Thyroid gland (tissue), 4 donors: ENCODE measurements at regions not wholly inside any gene's neighbourhood (a gene's known extent, or its start where the extent isn't known, plus 50 kb on each side); places are given as distances from the start of the nearest gene placed in this dataset.
"Not testable (repeated sequence)": the region's sequence is repeated elsewhere in the genome, so short reads cannot be mapped to it uniquely, and the experiment has no call there.

Experiments
- DNase-seq, 2 donors: peaks; one replicate each; pipeline ENCODE4 v3.0.0-alpha.2; 2019
- H3K27ac ChIP-seq, 3 donors: fragments of 200-600 bp; sonication (generic); 1 replicate in 2 of 3; 2 replicates in 1 of 3; pipeline ENCODE4 v1.5.1; 2016 to 2019; ENCODE audit warnings: mild to moderate bottlenecking in 1 of 3, moderate library complexity in 1 of 3
- H3K27me3 ChIP-seq: fragments of 200-600 bp; sonication (generic); one replicate; pipeline ENCODE4 v1.5.1; 2019
- H3K36me3 ChIP-seq, 2 donors: fragments of 200-600 bp; sonication (generic); one replicate each; pipeline ENCODE4 v1.5.1; 2016 to 2019
- H3K4me1 ChIP-seq, 2 donors: fragments of 200-600 bp; sonication (generic); one replicate each; pipeline ENCODE4 v1.5.1; 2017 to 2019
- H3K4me3 ChIP-seq, 3 donors: fragments of 200-600 bp; sonication (generic); replicated peaks in 1 of 3; 1 replicate in 2 of 3; 2 replicates in 1 of 3; pipeline ENCODE4 v1.5.1; 2016; ENCODE audit warnings: mild to moderate bottlenecking in 1 of 3
- H3K9me3 ChIP-seq: fragments of 200-600 bp; sonication (generic); one replicate; pipeline ENCODE4 v1.5.1; 2017
- POLR2A ChIP-seq, 2 donors: fragments of 450-650 bp; IDR thresholded peaks; one replicate each; pipeline ENCODE4 v1.6.1; 2017; ENCODE audit warnings: antibody characterized with exemption in 2 of 2, mild to moderate bottlenecking in 2 of 2, moderate library complexity in 1 of 2
- WGBS, 2 donors: methylation state at CpG; one replicate each; pipeline ENCODE4 v1.1.5; 2017; 5-methylcytosine and 5-hydroxymethylcytosine counted together
- intact Hi-C: fragments of 100-400 bp; cut with DNase I; formaldehyde crosslinking; loops from one replicate; pipeline ENCODE4 v1.15.1; 2023
- TF ChIP-seq, protein P1 (sequence below), 6 experiments: fragments of 200-600 bp in 3 of 6; fragments of 450-650 bp in 3 of 6; sonication (generic) in 3 of 6; IDR thresholded peaks; one replicate each; pipeline ENCODE4 v1.5.1; 2016 to 2019; ENCODE audit warnings: antibody characterized with exemption in 6 of 6, mild to moderate bottlenecking in 2 of 6, inconsistent platforms in 1 of 6, moderate library complexity in 1 of 6

- WGBS, 2 donors = 17 to 22% methylated on average over 2 of the region's 2 CpGs
- Histone ChIP-seq H3K27ac (no peak overlapping the region), H3K4me1 (no peaks in the 10 kb centered on the region), H3K27me3 (no peaks in the 10 kb centered on the region), H3K36me3 (no peaks in the 10 kb centered on the region), H3K4me3 (no peak overlapping the region), H3K9me3 (no peaks in the 10 kb centered on the region)
- TF ChIP-seq POLR2A (IDR thresholded peaks at IDR 0.05) = no peak
- TF ChIP-seq, protein P1, sequence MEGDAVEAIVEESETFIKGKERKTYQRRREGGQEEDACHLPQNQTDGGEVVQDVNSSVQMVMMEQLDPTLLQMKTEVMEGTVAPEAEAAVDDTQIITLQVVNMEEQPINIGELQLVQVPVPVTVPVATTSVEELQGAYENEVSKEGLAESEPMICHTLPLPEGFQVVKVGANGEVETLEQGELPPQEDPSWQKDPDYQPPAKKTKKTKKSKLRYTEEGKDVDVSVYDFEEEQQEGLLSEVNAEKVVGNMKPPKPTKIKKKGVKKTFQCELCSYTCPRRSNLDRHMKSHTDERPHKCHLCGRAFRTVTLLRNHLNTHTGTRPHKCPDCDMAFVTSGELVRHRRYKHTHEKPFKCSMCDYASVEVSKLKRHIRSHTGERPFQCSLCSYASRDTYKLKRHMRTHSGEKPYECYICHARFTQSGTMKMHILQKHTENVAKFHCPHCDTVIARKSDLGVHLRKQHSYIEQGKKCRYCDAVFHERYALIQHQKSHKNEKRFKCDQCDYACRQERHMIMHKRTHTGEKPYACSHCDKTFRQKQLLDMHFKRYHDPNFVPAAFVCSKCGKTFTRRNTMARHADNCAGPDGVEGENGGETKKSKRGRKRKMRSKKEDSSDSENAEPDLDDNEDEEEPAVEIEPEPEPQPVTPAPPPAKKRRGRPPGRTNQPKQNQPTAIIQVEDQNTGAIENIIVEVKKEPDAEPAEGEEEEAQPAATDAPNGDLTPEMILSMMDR (IDR thresholded peaks at IDR 0.05) = no peak
- DNase-seq = no peak
- intact Hi-C loops = no loop called here
These were observed 641.3 kb upstream of the ZNF385D start for GRCh38 chr3:22392286-22392685.

GRCh38 chr3:22392859-22393258 lies 641.8 kb upstream of the ZNF385D start:
- Histone ChIP-seq H3K4me3 (no peak overlapping the region), H3K27me3 (no peaks in the 10 kb centered on the region), H3K4me1 (no peaks in the 10 kb centered on the region), H3K36me3 (no peaks in the 10 kb centered on the region), H3K27ac (no peak overlapping the region), H3K9me3 (no peaks in the 10 kb centered on the region)
- TF ChIP-seq, protein P1 (IDR thresholded peaks at IDR 0.05) = no peak
- TF ChIP-seq POLR2A (IDR thresholded peaks at IDR 0.05) = no peak
- intact Hi-C loops = no loop called here
- no peak for DNase-seq

DNA sequence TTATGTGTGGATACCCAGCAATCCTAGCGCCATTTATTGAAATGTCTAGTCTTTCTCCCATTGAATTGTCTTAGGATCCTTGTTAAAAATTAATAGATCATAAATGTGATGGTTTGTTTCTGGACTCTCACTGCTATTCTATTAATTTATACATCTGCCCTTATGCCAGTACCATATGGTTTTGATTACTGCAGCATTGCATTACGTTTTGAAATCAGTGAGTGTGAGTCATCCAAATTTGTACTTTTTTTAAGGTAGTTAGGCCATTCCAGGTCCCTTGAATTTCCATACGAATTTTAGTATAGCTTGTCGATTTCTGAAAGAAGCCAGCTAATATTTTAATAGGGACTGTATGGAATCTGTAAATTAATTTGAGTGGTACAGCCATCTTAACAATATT lies 648.6 kb upstream of the ZNF385D start:
- intact Hi-C loops = no loop called here
- TF ChIP-seq POLR2A (IDR thresholded peaks at IDR 0.05) = no peak
- TF ChIP-seq, protein P1 (IDR thresholded peaks at IDR 0.05) = no peak
- 73 to 75% methylated on average over 4 of the region's 4 CpGs for WGBS, 2 donors

DNA sequence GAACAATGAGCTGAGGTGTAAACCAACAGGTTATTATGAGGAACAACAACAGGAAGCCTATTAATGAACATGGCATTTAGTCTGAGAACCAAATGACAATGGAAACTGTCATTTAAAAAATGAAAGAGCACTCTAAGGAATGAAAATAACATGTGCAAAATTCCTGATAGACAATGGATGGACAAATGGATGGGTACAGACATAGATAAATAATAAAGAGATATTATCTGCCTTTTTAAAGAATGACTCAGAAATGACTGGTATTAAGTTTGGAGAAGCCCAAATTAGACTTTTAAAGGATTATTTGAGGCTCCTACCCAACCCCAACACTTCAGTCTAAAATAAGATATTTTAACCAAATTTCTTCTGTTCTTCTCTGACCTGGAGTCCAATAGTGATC lies 650.5 kb upstream of the ZNF385D start:
- H3K4me1 ChIP-seq = no peaks in the 10 kb centered on the region
- intact Hi-C loops = no loop called here
- H3K27me3 ChIP-seq = no peaks in the 10 kb centered on the region
- H3K36me3 ChIP-seq = no peaks in the 10 kb centered on the region
- TF ChIP-seq, protein P1 (IDR thresholded peaks at IDR 0.05) = no peak
- no peak for TF ChIP-seq POLR2A (IDR thresholded peaks at IDR 0.05)
- no peak overlapping the region for H3K4me3 ChIP-seq
- no peak overlapping the region for H3K27ac ChIP-seq
- no peak for DNase-seq
- no peaks in the 10 kb centered on the region for H3K9me3 ChIP-seq

More for the DNA sequence above, 648.6 kb upstream of the ZNF385D start:
- Histone ChIP-seq H3K4me1 (no peaks in the 10 kb centered on the region), H3K4me3 (no peak overlapping the region), H3K36me3 (no peaks in the 10 kb centered on the region), H3K9me3 (no peaks in the 10 kb centered on the region), H3K27ac (no peak overlapping the region), H3K27me3 (no peaks in the 10 kb centered on the region)
- DNase-seq = no peak

DNA sequence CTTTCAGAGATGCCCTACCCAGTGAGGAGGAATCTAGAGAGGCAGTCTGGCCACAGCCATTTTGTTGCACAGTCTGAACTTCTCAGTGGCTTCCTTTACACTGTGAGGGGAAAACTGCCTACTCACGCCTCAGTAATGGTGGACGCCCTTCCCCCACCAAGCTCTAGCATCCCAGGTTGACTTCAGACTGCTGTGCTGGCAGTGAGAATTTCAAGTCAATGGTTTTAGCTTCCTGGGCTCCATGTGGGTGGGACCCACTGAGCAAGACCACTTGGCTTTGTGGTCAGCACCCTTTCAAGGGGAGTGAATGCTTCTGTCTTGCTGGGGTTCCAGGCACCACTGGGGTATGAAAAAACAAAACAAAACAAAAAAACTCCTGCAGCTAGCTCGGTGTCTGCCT lies 663.2 kb upstream of the ZNF385D start:
- TF ChIP-seq, protein P1 (IDR thresholded peaks at IDR 0.05) = no peak
- no peak for TF ChIP-seq POLR2A (IDR thresholded peaks at IDR 0.05)
- no peak for DNase-seq
- WGBS, 2 donors = 69 to 74% methylated on average over 3 of the region's 3 CpGs

DNA sequence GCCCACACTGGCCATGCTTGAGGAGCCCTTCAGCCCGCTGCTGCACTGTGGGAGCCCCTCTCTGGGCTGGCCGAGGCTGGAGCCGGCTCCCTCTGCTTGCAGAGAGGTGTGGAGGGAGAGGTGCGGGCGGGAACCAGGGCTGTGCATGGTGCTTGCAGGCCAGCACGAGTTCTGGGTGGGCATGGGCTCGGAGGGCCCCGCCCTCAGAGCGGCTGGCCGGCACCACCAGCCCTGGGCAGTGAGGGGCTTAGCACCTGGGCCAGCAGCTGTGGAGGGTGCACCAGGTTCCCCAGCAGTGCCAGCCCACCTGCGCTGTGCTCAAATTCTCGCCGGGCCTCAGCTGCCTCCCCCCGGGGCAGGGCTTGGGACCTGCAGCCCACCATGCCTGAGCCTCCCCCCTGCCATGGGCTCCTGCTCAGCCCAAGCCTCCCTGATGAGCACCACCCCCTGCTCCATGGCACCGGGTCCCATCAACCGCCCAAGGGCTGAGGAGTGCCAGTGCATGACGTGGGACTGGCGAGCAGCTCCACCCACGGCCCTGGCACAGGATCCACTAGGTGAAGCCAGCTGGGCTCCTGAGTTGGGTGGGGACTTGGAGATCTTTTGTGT lies 665.9 kb upstream of the ZNF385D start:
- H3K27me3 ChIP-seq, H3K4me1 ChIP-seq, H3K4me3 ChIP-seq, H3K36me3 ChIP-seq, H3K9me3 ChIP-seq, DNase-seq, intact Hi-C loops, H3K27ac ChIP-seq: not testable (repeated sequence)
- 65 to 76% methylated on average over 6 to 9 of the region's 19 CpGs for WGBS, 2 donors

More for the DNA sequence above, 663.2 kb upstream of the ZNF385D start:
- no peaks in the 10 kb centered on the region for H3K9me3 ChIP-seq
- no peak overlapping the region for H3K27ac ChIP-seq
- no peaks in the 10 kb centered on the region for H3K36me3 ChIP-seq
- intact Hi-C loops = no loop called here
- H3K27me3 ChIP-seq = no peaks in the 10 kb centered on the region
- H3K4me1 ChIP-seq = no peaks in the 10 kb centered on the region
- H3K4me3 ChIP-seq = no peak overlapping the region
